NB4 (cell line): ENCODE measurements at regions not wholly inside any gene's neighbourhood (a gene's known extent, or its start where the extent isn't known, plus 50 kb on each side); places are given as distances from the start of the nearest gene placed in this dataset.

ENCODE experiments used
- DNase-seq: peaks from one replicate; pipeline ENCODE4 v3.0.0; 2010; ENCODE audit warnings: low read depth
- H3K4me3 ChIP-seq: one replicate; pipeline ENCODE4 v1.5.1; 2011; ENCODE audit warnings: mild to moderate bottlenecking, low read depth, low read length, moderate library complexity
- MYC ChIP-seq: IDR thresholded peaks from 2 replicates; pipeline ENCODE4 v1.6.1; 2011; ENCODE audit warnings: low read depth, low read length
- POLR2A ChIP-seq: IDR thresholded peaks from 2 replicates; pipeline ENCODE4 v1.6.1; 2011; ENCODE audit warnings: mild to moderate bottlenecking; ENCODE audit not compliant: insufficient read length; ENCODE audit errors: extremely low read depth
- TF ChIP-seq, protein P1 (sequence below): IDR thresholded peaks from one replicate; pipeline ENCODE4 v1.5.1; 2012; ENCODE audit warnings: low read depth, low read length
- TF ChIP-seq, protein P2 (sequence below): IDR thresholded peaks from 2 replicates; pipeline ENCODE4 v1.6.1; 2011; ENCODE audit warnings: low read depth, low read length

DNA sequence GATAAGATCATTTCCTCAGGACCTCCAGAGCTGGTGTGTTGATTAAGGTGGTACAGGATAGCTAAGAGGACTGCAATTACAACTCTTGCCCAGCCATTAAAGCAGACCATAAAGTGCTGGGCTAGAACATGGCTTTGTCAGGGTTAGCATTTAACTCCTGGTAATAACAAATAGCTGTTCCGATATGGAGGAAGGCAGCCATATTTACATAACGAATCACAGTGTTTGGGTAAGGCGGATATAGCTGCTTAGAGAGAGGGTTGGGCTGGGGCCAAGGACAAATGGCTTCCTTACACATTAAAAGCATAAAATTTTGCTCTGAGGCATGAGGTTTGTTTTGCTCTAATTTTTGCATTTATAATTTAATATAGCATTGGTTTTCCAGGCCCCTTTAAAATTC lies 297.7 kb upstream of the DDHD1 start:
- H3K4me3 ChIP-seq, result no peak overlapping the region
- no peak for TF ChIP-seq MYC
- TF ChIP-seq, protein P1, sequence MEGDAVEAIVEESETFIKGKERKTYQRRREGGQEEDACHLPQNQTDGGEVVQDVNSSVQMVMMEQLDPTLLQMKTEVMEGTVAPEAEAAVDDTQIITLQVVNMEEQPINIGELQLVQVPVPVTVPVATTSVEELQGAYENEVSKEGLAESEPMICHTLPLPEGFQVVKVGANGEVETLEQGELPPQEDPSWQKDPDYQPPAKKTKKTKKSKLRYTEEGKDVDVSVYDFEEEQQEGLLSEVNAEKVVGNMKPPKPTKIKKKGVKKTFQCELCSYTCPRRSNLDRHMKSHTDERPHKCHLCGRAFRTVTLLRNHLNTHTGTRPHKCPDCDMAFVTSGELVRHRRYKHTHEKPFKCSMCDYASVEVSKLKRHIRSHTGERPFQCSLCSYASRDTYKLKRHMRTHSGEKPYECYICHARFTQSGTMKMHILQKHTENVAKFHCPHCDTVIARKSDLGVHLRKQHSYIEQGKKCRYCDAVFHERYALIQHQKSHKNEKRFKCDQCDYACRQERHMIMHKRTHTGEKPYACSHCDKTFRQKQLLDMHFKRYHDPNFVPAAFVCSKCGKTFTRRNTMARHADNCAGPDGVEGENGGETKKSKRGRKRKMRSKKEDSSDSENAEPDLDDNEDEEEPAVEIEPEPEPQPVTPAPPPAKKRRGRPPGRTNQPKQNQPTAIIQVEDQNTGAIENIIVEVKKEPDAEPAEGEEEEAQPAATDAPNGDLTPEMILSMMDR, result no peak
- TF ChIP-seq, protein P2, sequence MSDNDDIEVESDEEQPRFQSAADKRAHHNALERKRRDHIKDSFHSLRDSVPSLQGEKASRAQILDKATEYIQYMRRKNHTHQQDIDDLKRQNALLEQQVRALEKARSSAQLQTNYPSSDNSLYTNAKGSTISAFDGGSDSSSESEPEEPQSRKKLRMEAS, result no peak
- no peak for DNase-seq

DNA sequence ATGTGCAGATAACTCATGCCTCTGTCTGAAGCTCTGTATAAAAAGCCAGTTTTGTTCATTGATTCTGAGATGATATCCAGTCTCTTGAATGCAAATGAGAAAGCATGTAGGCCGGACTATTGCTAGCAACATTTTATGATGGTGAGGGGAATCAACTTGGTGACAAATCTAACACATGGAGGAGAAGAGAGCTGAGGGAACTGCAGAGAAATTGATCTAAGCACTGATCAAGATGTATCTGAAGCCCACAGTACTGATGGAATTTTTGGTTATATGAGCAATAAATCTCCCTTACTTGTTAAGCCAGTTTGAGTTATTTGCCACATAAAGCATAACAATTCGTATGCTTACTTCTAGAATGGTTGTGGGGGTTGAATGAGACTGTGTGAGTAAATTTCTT lies 295.6 kb upstream of the DDHD1 start:
- TF ChIP-seq MYC, result no peak
- TF ChIP-seq, protein P2, result no peak
- TF ChIP-seq, protein P1, result no peak
- no peak for TF ChIP-seq POLR2A
- H3K4me3 ChIP-seq, result no peak overlapping the region
- no peak for DNase-seq

DNA sequence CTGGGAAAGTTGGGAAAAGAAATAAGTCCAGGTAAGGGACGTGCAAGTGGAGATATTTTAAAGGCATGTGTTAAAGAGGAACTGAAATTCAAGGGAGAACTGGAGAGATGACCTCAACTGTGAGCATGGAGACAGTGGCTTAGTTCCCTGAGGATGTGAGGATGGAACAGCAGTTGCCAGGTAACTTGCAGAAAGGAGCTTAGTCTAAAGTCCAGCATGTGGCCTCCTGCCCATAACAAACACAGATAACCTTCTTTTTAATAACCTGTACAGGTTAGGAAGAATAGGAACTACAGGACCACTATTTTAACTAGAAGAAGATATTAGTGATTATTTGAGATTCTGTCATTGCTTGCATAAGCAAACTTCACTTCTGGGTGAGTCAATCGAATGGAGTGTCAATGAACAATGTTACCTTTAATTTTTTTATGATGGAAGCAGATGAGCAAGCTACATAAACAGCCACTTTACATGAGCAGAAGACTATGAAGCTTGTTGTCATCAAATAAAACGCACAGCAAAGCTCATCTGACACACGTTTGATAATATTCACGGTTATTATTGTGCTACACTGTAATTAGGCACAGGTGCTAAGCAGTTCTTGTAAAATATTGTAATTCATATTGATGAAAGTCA lies 291.7 kb upstream of the DDHD1 start:
- no peak for DNase-seq
- H3K4me3 ChIP-seq, result no peak overlapping the region
- TF ChIP-seq, protein P2, result no peak
- TF ChIP-seq MYC (no peak), POLR2A (no peak)
- TF ChIP-seq, protein P1, result no peak

DNA sequence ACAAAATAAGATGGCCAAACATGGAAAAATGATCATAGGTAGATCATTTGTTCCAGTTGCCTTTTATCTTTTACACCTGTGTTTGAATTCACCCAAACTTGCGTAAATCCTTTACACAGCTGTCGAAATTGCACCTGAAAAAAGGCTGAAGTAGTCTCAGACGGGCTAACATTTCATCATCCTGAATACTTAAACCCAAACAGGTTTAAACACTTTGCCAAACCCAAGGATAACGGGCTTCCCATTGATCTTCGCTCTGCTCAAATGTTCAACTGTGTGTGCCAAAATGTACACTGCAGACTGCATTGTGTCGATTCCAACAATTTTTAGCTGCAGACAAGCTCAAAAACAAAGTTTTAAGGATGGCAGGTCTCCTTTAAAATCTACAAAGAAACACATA lies 288.7 kb upstream of the DDHD1 start:
- TF ChIP-seq MYC, result no peak
- TF ChIP-seq, protein P1, result no peak
- no peak for TF ChIP-seq POLR2A
- TF ChIP-seq, protein P2, result no peak
- no peak for DNase-seq
- no peak overlapping the region for H3K4me3 ChIP-seq

DNA sequence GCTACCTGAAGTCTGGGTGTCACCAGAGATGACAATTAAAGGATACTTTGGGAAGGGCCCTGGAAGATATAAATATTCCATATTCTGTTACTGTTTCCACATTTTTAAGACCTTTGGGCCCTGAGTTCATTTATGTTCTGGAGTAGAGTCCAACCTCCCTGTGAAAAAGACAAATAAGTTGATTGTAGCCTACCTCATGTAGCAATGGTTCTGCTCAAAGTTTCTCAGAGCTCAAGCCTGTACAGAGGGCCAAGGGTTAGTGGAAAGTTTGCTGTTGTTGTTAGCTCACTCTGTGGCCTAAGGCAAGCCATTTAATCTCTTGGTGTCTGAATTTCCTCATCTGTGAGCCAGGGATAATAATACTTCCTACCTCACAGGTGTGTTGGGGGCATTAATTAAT lies 284.7 kb upstream of the DDHD1 start:
- DNase-seq, result no peak
- TF ChIP-seq POLR2A (no peak), MYC (no peak)
- TF ChIP-seq, protein P2, result no peak
- TF ChIP-seq, protein P1, result no peak
- H3K4me3 ChIP-seq, result no peak overlapping the region

DNA sequence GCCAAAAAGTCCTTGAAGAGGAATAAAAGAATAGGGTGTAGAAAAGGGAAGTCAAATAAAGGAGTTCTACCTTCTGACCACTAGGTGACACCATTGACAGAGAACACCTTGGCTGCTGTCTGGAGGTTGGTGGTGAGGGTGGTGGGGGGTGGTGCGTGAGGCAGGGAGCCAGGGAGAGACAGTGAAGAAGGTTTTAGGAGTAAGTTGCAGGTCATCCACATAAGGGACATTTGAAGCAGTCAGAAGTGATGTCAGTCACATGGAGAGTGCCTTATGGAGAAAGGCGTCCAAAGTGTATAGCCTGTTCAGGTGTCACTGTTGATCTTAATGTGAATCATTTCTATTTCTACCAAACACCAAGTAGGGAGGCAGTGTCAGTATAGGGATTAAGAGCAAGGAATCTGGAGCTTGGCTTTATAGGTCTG lies 279.3 kb upstream of the DDHD1 start:
- peak; percentile 46 for DNase-seq
- TF ChIP-seq POLR2A, result no peak
- no peak for TF ChIP-seq MYC
- TF ChIP-seq, protein P1, result peak; percentile 54
- H3K4me3 ChIP-seq, result no peak overlapping the region
